ENCODE measurements at regions not wholly inside any gene's neighbourhood (a gene's known extent, or its start where the extent isn't known, plus 50 kb on each side); places are given as distances from the start of the nearest gene placed in this dataset.

GRCh38 chr5:105782501-105782900 lies 1888.2 kb downstream of the EFNA5 start (continued):
- TF ChIP-seq ZSCAN5A (tag by site-specific recombination; IDR thresholded peaks at IDR 0.05) = no peak

GRCh38 chr5:105773241-105773640 lies 1897.5 kb downstream of the EFNA5 start:
- TF ChIP-seq ZNF561 (tag by site-specific recombination; IDR thresholded peaks at IDR 0.05; ENCODE audit: borderline replicate concordance) (no peak), IKZF3 (tag by site-specific recombination; IDR thresholded peaks at IDR 0.05) (no peak), KLF8 (tag by site-specific recombination; IDR thresholded peaks at IDR 0.05) (no peak), ZBTB48 (tag by site-specific recombination; IDR thresholded peaks at IDR 0.05) (no peak), ZNF707 (tag by site-specific recombination; IDR thresholded peaks at IDR 0.05) (no peak), ZNF792 (tag by site-specific recombination; IDR thresholded peaks at IDR 0.05) (no peak), GFI1B (tag by site-specific recombination; IDR thresholded peaks at IDR 0.05) (no peak), ZNF121 (tag by site-specific recombination; IDR thresholded peaks at IDR 0.05) (no peak), ZNF585B (tag by site-specific recombination; IDR thresholded peaks at IDR 0.05) (no peak), TSHZ1 (tag by site-specific recombination; IDR thresholded peaks at IDR 0.05; ENCODE audit: borderline replicate concordance) (no peak), ZNF654 (tag by site-specific recombination; IDR thresholded peaks at IDR 0.05; ENCODE audit: low read depth) (no peak), ZNF248 (tag by site-specific recombination; IDR thresholded peaks at IDR 0.05) (no peak), ZNF280D (tag by site-specific recombination; IDR thresholded peaks at IDR 0.05) (no peak)
- Histone ChIP-seq H3K9me3 (ENCODE audit: control insufficient read depth, insufficient read depth, low read depth, low read length) (no peaks in the 10 kb centered on the region), H3K4me3 (ENCODE audit: low read depth, low read length) (no peak overlapping the region), H3K27ac (ENCODE audit: extremely low read depth, low read depth, low read length) (no peak overlapping the region), H3K36me3 (ENCODE audit: control insufficient read depth in 2 of 2, insufficient read depth in 1 of 2, low read length in 2 of 2) (no peaks in the 10 kb centered on the region), H3K4me1 (ENCODE audit: control insufficient read depth, insufficient read depth, low read length) (no peaks in the 10 kb centered on the region)
- CTCF ChIA-PET = no interaction called here
- POLR2A ChIA-PET = no interaction called here

GRCh38 chr5:105767267-105767666 lies 1903.5 kb downstream of the EFNA5 start:
- POLR2A ChIA-PET = no interaction called here
- Histone ChIP-seq H3K4me1 (ENCODE audit: control insufficient read depth, insufficient read depth, low read length) (no peaks in the 10 kb centered on the region), H3K36me3 (ENCODE audit: control insufficient read depth in 2 of 2, insufficient read depth in 1 of 2, low read length in 2 of 2) (no peaks in the 10 kb centered on the region), H3K9me3 (ENCODE audit: control insufficient read depth, insufficient read depth, low read depth, low read length) (no peaks in the 10 kb centered on the region), H3K27ac (ENCODE audit: extremely low read depth, low read depth, low read length) (no peak overlapping the region), H3K4me3 (ENCODE audit: low read depth, low read length) (no peak overlapping the region)
- CTCF ChIA-PET = no interaction called here
- TF ChIP-seq ZNF530 (tag by site-specific recombination; IDR thresholded peaks at IDR 0.05; ENCODE audit: low read depth) (no peak), ZNF610 (tag by site-specific recombination; IDR thresholded peaks at IDR 0.05; ENCODE audit: borderline replicate concordance) (no peak), ZNF837 (tag by site-specific recombination; IDR thresholded peaks at IDR 0.05) (no peak), ZNF280D (tag by site-specific recombination; IDR thresholded peaks at IDR 0.05) (no peak), ZNF114 (tag by site-specific recombination; IDR thresholded peaks at IDR 0.05) (no peak), ZNF660 (tag by site-specific recombination; IDR thresholded peaks at IDR 0.05) (no peak), ZNF37A (tag by site-specific recombination; IDR thresholded peaks at IDR 0.05) (no peak), ZNF692 (tag by site-specific recombination; IDR thresholded peaks at IDR 0.05) (no peak), MYNN (tag by site-specific recombination; IDR thresholded peaks at IDR 0.05; ENCODE audit: borderline replicate concordance) (no peak), SP7 (tag by site-specific recombination; IDR thresholded peaks at IDR 0.05) (no peak)

Measured in HEK293 (cell line).